Activated CD4-positive, alpha-beta T cell treated with anti-CD3 and anti-CD28 coated beads, Interleukin-2, amount 50 U/mL, for 48 hours (primary cell): ENCODE measurements at regions not wholly inside any gene's neighbourhood (a gene's known extent, or its start where the extent isn't known, plus 50 kb on each side); places are given as distances from the start of the nearest gene placed in this dataset.
"Not testable (repeated sequence)": the region's sequence is repeated elsewhere in the genome, so short reads cannot be mapped to it uniquely, and the experiment has no call there.

ENCODE experiments used
- DNase-seq, 2 experiments: peaks; one replicate each; pipeline ENCODE4 v3.0.0-alpha.2; 2020

GRCh38 chr16:7775072-7775488 lies 442.4 kb downstream of the RBFOX1 start:
- DNase-seq, result no peak

DNA sequence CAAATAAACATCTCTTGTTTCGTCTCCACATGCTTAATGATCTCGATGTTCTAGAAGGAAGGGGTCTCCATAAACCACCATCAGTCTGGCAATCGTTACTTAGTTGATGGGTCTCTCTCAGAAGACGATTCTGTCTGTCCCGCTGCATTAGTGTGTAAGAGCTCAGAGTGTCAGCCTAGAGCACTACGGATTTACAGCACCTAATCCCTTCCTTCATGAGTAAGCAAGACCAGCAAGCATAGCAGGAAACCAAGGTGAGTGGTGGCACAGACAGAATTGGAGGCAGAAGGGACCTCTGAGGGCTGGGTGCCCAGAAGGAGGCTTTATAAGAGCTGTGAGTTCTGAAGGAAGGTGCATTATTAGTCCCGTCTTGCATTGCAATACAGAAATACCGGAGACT lies 440.1 kb downstream of the RBFOX1 start:
- DNase-seq, result no peak

DNA sequence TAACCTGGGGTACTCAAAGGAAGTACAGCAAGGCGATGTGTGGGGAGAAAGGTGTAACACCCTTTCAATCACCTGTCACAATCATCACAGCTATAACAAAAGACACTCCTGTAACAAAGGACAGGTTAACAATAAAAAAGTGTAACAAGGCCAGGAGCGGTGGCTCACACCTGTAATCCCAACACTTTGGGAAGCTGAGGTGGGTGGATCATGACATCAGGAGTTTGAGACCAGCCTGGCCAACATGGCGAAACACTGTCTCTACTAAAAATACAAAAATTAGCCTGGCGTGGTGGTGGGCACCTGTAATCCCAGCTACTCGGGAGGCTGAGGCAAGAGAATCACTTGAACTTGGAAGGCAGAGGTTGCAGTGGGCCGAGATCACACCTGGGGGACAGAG lies 436.4 kb downstream of the RBFOX1 start:
- not testable (repeated sequence) for DNase-seq

DNA sequence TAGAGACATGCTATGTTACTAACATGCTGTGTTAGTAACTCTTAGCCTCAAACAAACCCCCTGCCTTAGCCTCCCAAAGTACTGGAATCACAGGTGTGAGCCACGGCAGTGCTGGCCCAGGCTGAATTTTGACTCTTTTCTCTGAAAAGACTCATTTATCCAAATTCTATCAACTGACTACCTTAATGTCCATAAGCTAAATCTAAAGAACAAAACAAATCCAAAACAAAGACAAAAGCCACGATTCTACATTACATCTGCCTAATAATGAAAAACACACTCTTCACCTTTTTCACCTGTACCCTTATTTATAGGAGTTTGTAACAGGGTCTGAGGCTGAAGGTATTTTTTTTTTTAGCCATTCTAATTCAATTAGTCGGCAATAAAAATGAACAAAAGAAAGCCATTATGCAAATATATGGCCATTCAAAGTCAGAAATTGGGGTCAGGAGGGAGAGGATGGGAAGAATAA lies 432.5 kb downstream of the RBFOX1 start:
- no peak for DNase-seq

- DNase-seq, result no peak
These were observed 430.5 kb downstream of the RBFOX1 start for GRCh38 chr16:7763111-7763510.
